Neural cell (in vitro differentiated cells): ENCODE measurements at regions not wholly inside any gene's neighbourhood (a gene's known extent, or its start where the extent isn't known, plus 50 kb on each side); places are given as distances from the start of the nearest gene placed in this dataset.

ENCODE experiments used
- H2AFZ ChIP-seq: fragments of 200-600, 300-800 bp; sonication (generic), shearing (Covaris generic); 2 replicates; pipeline ENCODE4 v1.6.0; 2014; ENCODE audit warnings: low read depth, mild to moderate bottlenecking, antibody characterized with exemption, low read length, moderate library complexity
- H3F3A ChIP-seq: fragments of 200-600 bp; shearing (Covaris generic); 2 replicates; pipeline ENCODE4 v1.6.1; 2016; ENCODE audit warnings: mild to moderate bottlenecking, moderate library complexity, mixed read lengths, antibody characterized with exemption, low read length; ENCODE audit not compliant: insufficient read depth, poor library complexity, severe bottlenecking
- H3K27ac ChIP-seq: fragments of 200-600, 300-800 bp; sonication (generic), shearing (Covaris generic); 2 replicates; pipeline ENCODE4 v1.5.1; 2014; ENCODE audit warnings: mild to moderate bottlenecking, low read length, moderate library complexity
- H3K27me3 ChIP-seq: fragments of 300-800, 200-600 bp; sonication (generic), shearing (Covaris generic); 2 replicates; pipeline ENCODE4 v1.6.0; 2014; ENCODE audit warnings: mild to moderate bottlenecking, low read depth, low read length, moderate library complexity; ENCODE audit not compliant: insufficient read depth
- H3K36me3 ChIP-seq: fragments of 300-800, 200-600 bp; sonication (generic), shearing (Covaris generic); 2 replicates; pipeline ENCODE4 v1.5.1; 2014; ENCODE audit warnings: mild to moderate bottlenecking, antibody characterized with exemption, low read length, moderate library complexity; ENCODE audit not compliant: insufficient read depth
- H3K4me2 ChIP-seq: fragments of 300-800, 200-600 bp; sonication (generic), shearing (Covaris generic); 2 replicates; pipeline ENCODE4 v1.6.0; 2014; ENCODE audit warnings: mild to moderate bottlenecking, low read length
- H3K4me3 ChIP-seq: fragments of 300-800, 200-600 bp; sonication (generic), shearing (Covaris generic); 2 replicates; pipeline ENCODE4 v1.5.1; 2014; ENCODE audit warnings: mild to moderate bottlenecking, low read length, moderate library complexity
- H3K79me2 ChIP-seq: fragments of 200-600 bp; shearing (Covaris generic); replicated peaks from 2 replicates; pipeline ENCODE4 v1.6.0; 2014; ENCODE audit warnings: mild to moderate bottlenecking, low read length, moderate library complexity; ENCODE audit not compliant: insufficient read depth
- H3K9ac ChIP-seq: fragments of 300-800, 200-600 bp; sonication (generic), shearing (Covaris generic); 2 replicates; pipeline ENCODE4 v1.6.1; 2016; ENCODE audit warnings: mild to moderate bottlenecking, low read length, mixed read lengths
- H3K9me2 ChIP-seq: fragments of 200-600 bp; shearing (Covaris generic); 2 replicates; pipeline ENCODE4 v1.6.1; 2016; ENCODE audit warnings: mild to moderate bottlenecking, low read length, mixed read lengths; ENCODE audit not compliant: insufficient read depth
- H3K9me3 ChIP-seq: fragments of 200-600, 300-800 bp; sonication (generic), shearing (Covaris generic); 2 replicates; pipeline ENCODE4 v1.6.1; 2016; ENCODE audit warnings: mild to moderate bottlenecking, mixed run types, low read length, moderate library complexity, mixed read lengths
- H4K20me1 ChIP-seq: fragments of 200-600 bp; shearing (Covaris generic); 2 replicates; pipeline ENCODE4 v1.6.1; 2016; ENCODE audit warnings: mild to moderate bottlenecking, mixed run types; ENCODE audit not compliant: insufficient read depth
- CTCF ChIP-seq: fragments of 450-650 bp; IDR thresholded peaks from 2 replicates; pipeline ENCODE4 v1.5.1; 2014; ENCODE audit warnings: antibody characterized with exemption, mild to moderate bottlenecking, moderate library complexity; ENCODE audit not compliant: poor library complexity, severe bottlenecking
- EP300 ChIP-seq: fragments of 450-650 bp; conservative IDR thresholded peaks from 2 replicates; pipeline ENCODE4 v1.6.1; 2014; ENCODE audit warnings: antibody characterized with exemption, mild to moderate bottlenecking, moderate library complexity; ENCODE audit not compliant: poor library complexity, severe bottlenecking
- EZH2 ChIP-seq: fragments of 200-600, 300-800 bp; shearing (Covaris generic), sonication (generic); IDR thresholded peaks from 2 replicates; pipeline ENCODE4 v1.6.1; 2014; ENCODE audit warnings: antibody characterized with exemption, low read length, borderline replicate concordance, mild to moderate bottlenecking; ENCODE audit not compliant: insufficient read depth, poor library complexity, severe bottlenecking
- MXI1 ChIP-seq: fragments of 450-650 bp; conservative IDR thresholded peaks from 2 replicates; pipeline ENCODE4 v1.6.1; 2014; ENCODE audit warnings: antibody characterized with exemption, mild to moderate bottlenecking; ENCODE audit not compliant: poor library complexity, severe bottlenecking
- POLR2AphosphoS5 ChIP-seq: IDR thresholded peaks from 2 replicates; pipeline ENCODE4 v1.6.1; 2012
- RAD21 ChIP-seq: fragments of 450-650 bp; conservative IDR thresholded peaks from 2 replicates; pipeline ENCODE4 v1.6.1; 2014; ENCODE audit warnings: antibody characterized with exemption, mild to moderate bottlenecking, moderate library complexity
- REST ChIP-seq: IDR thresholded peaks from 2 replicates; pipeline ENCODE4 v1.6.1; 2012; ENCODE audit warnings: borderline replicate concordance
- SMC3 ChIP-seq: fragments of 450-650 bp; conservative IDR thresholded peaks from 2 replicates; pipeline ENCODE4 v1.6.1; 2014; ENCODE audit warnings: antibody characterized with exemption, mild to moderate bottlenecking, moderate library complexity; ENCODE audit not compliant: poor library complexity
- TAF1 ChIP-seq: IDR thresholded peaks from 2 replicates; pipeline ENCODE4 v1.6.1; 2012; ENCODE audit warnings: low read depth

DNA sequence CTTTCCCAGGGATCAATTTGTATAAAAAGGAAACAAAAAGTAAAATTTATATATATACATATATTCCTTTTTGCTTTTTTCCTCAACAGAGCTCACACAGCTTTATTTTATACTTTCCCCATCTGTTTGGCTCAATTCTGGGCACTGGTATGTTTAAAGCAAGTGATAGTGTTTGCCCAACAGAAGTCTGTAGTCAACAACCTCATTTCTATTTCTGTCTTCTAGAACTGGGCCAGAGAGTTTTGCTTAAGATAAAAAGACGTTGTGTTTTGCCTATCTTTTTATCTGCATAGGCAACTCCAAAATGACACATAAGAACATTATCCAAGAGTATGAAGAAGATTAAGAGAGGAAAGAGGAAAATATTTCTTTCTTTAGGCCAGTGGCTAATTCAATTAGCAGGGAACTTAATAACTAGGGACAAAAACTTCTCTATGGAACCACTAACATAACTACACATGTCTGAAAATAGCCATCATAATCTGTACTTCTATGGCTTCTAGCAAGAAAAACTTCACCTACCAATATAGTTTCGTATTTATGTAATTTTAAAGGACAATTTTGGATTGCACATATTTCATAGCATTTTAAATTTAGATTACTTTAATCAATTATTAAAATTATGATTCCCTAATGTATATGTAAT, 1300.5 kb downstream of the ARAP2 start:
- Histone ChIP-seq H3K4me2 (no peak overlapping the region), H3K9me3 (no peaks in the 10 kb centered on the region), H3F3A (no peaks in the 10 kb centered on the region), H4K20me1 (no peaks in the 10 kb centered on the region), H2AFZ (no peak overlapping the region), H3K9me2 (no peaks in the 10 kb centered on the region), H3K27me3 (no peaks in the 10 kb centered on the region), H3K4me3 (no peak overlapping the region), H3K27ac (no peak overlapping the region), H3K9ac (no peak overlapping the region), H3K36me3 (no peaks in the 10 kb centered on the region), H3K79me2 (no peaks in the 10 kb centered on the region)
- TF ChIP-seq EZH2 (no peak), CTCF (no peak), MXI1 (no peak), TAF1 (no peak), EP300 (no peak), REST (no peak)

- Histone ChIP-seq H3K9me3 (no peaks in the 10 kb centered on the region), H3K9ac (no peak overlapping the region), H3K27me3 (no peaks in the 10 kb centered on the region), H4K20me1 (no peaks in the 10 kb centered on the region), H3K27ac (no peak overlapping the region), H3K4me2 (no peak overlapping the region), H3K9me2 (no peaks in the 10 kb centered on the region), H3K79me2 (no peaks in the 10 kb centered on the region), H3F3A (no peaks in the 10 kb centered on the region), H3K36me3 (no peaks in the 10 kb centered on the region), H3K4me3 (no peak overlapping the region), H2AFZ (no peak overlapping the region)
- TF ChIP-seq EZH2 (no peak), RAD21 (no peak), REST (no peak), CTCF (no peak), MXI1 (no peak), SMC3 (no peak), POLR2AphosphoS5 (no peak)
Measured at GRCh38 chr4:34950926-34951325, 1293.4 kb downstream of the ARAP2 start.
